ENCODE measurements at regions not wholly inside any gene's neighbourhood (a gene's known extent, or its start where the extent isn't known, plus 50 kb on each side); places are given as distances from the start of the nearest gene placed in this dataset.

- no peak for TF ChIP-seq POLR2A (IDR thresholded peaks at IDR 0.05; ENCODE audit: borderline replicate concordance, extremely low read depth, insufficient read depth, insufficient read length)
- TF ChIP-seq ELF1 (IDR thresholded peaks at IDR 0.05; ENCODE audit: borderline replicate concordance, low read depth), result no peak
- TF ChIP-seq, protein P1, sequence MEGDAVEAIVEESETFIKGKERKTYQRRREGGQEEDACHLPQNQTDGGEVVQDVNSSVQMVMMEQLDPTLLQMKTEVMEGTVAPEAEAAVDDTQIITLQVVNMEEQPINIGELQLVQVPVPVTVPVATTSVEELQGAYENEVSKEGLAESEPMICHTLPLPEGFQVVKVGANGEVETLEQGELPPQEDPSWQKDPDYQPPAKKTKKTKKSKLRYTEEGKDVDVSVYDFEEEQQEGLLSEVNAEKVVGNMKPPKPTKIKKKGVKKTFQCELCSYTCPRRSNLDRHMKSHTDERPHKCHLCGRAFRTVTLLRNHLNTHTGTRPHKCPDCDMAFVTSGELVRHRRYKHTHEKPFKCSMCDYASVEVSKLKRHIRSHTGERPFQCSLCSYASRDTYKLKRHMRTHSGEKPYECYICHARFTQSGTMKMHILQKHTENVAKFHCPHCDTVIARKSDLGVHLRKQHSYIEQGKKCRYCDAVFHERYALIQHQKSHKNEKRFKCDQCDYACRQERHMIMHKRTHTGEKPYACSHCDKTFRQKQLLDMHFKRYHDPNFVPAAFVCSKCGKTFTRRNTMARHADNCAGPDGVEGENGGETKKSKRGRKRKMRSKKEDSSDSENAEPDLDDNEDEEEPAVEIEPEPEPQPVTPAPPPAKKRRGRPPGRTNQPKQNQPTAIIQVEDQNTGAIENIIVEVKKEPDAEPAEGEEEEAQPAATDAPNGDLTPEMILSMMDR (IDR thresholded peaks at IDR 0.05 in 2 of 3, conservative IDR thresholded peaks at IDR 0.05 in 1 of 3; ENCODE audit: borderline replicate concordance in 1 of 3, insufficient read depth in 1 of 3, low read depth in 2 of 3, low read length in 2 of 3), result no peak
- TF ChIP-seq, protein P2, sequence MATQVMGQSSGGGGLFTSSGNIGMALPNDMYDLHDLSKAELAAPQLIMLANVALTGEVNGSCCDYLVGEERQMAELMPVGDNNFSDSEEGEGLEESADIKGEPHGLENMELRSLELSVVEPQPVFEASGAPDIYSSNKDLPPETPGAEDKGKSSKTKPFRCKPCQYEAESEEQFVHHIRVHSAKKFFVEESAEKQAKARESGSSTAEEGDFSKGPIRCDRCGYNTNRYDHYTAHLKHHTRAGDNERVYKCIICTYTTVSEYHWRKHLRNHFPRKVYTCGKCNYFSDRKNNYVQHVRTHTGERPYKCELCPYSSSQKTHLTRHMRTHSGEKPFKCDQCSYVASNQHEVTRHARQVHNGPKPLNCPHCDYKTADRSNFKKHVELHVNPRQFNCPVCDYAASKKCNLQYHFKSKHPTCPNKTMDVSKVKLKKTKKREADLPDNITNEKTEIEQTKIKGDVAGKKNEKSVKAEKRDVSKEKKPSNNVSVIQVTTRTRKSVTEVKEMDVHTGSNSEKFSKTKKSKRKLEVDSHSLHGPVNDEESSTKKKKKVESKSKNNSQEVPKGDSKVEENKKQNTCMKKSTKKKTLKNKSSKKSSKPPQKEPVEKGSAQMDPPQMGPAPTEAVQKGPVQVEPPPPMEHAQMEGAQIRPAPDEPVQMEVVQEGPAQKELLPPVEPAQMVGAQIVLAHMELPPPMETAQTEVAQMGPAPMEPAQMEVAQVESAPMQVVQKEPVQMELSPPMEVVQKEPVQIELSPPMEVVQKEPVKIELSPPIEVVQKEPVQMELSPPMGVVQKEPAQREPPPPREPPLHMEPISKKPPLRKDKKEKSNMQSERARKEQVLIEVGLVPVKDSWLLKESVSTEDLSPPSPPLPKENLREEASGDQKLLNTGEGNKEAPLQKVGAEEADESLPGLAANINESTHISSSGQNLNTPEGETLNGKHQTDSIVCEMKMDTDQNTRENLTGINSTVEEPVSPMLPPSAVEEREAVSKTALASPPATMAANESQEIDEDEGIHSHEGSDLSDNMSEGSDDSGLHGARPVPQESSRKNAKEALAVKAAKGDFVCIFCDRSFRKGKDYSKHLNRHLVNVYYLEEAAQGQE (IDR thresholded peaks at IDR 0.05; ENCODE audit: low read depth), result no peak
- no peak for TF ChIP-seq SP1 (IDR thresholded peaks at IDR 0.05; ENCODE audit: low read depth)
- TF ChIP-seq EZH2 (IDR thresholded peaks at IDR 0.05), result no peak
- no peak for TF ChIP-seq RAD21 (IDR thresholded peaks at IDR 0.05; ENCODE audit: low read depth)
- TF ChIP-seq YY1 (IDR thresholded peaks at IDR 0.05; ENCODE audit: extremely low read depth, insufficient replicate concordance, low read depth, low read length), result no peak
- TF ChIP-seq FOSL1 (IDR thresholded peaks at IDR 0.05; ENCODE audit: low read depth), result no peak
Measured at GRCh38 chr7:17552373-17552772, 253.9 kb downstream of the AHR start.
